UCSD-AML1 (cell line): ENCODE measurements at regions not wholly inside any gene's neighbourhood (a gene's known extent, or its start where the extent isn't known, plus 50 kb on each side); places are given as distances from the start of the nearest gene placed in this dataset.

Experiments
- DNase-seq: peaks from one replicate; lab custom pipeline; 2025; ENCODE audit not compliant: unreplicated experiment; lab: John Stamatoyannopoulos, UW

DNA sequence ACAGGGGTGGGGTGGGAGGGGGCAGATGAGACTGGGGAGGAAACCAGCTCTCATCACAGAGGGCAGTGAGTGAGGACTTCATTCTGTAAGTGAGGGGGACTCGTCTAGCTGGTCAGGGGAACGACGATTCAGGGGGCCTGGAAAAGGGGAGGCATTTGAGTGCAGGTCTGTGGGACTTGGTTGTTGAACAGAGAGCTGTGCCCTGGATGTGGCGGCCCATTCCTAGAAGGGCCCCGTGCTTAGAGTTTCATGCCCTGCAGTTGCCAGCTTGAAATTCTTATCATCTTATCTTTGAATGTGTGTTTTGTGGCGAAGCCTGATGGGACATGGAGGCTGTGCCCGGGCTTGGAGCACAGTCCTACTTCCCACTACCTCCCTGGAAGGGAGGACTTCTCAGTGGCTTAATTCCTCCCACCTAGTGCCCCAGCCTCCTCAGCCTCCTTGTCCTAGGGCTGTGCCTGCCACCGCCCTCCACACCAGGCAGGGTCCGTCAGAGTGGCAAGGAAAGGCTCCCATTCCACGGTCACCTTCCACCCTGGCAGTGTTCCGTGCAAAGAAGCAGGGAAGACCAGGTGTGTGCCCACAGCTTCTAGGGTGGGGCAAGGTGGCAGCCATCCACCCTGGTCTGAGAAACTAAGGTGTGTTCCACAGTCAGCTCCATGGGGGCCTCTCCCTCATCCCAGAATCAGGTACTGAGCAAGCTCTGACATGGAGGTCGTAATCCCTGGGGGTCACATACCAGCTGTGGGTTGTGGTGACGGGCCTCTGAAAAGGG is 59.7 kb upstream of the LMO1 start:
- no peak for DNase-seq

DNA sequence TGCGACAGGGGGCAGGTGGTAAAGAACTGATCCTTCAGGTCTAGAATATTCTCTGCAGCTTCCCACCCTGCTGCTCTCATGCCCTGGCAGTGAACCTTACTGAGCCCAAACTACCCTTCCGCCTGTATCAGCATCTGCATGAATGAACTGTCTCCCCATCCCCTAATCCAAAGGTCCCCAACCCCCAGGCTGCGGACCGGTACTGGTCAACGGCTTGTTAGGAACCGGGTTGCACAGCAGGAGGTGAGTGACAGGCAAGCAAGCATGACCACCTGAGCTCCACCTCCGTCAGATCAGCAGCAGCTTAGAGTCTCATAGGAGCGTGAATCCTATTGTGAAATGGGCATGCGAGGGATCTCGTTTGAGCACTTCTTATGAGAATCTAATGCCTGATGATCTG is 58.2 kb upstream of the LMO1 start:
- DNase-seq, result no peak

- no peak for DNase-seq
Measured at GRCh38 chr11:8320076-8320475, 56.4 kb upstream of the LMO1 start.

DNA sequence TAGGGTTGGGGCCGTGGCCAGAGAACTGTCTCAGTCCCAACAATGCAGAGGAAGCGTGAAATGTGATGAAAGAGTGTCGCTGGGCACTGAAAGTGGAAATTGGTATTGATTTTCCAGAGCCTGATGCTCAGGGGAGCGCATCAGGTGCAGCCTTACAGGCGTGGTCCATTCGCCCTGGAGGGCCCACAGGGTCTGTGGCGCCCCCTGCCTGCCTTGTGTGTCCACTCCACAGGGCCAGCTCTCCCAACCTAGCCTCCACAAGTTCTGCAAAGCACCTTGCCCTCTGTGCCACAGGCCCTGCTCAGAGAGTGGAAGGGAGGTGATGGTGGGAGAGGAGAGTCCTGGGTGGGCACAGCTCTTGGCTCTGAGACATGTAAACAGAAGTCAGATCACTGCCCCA is 54.9 kb upstream of the LMO1 start:
- DNase-seq, result no peak

DNA sequence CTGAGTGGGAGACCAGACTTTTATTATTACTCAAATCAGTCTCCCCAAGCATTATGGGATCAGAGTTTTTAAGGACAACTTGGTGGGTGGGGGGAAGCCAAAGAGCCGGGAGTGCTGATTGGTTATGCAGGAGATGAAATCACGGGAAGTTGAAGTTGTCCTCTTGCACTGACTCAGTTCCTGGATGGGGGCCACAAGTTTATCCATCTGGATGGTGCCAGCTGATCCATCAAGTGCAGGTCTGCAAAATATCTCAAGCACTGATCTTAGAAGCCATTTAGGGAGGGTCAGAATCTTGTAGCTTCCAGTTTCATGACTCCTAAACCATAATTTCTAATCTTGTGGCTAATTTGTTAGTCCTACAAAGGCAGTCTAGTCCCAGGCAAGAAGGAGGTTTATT is 53.5 kb upstream of the LMO1 start:
- DNase-seq, result no peak

DNA sequence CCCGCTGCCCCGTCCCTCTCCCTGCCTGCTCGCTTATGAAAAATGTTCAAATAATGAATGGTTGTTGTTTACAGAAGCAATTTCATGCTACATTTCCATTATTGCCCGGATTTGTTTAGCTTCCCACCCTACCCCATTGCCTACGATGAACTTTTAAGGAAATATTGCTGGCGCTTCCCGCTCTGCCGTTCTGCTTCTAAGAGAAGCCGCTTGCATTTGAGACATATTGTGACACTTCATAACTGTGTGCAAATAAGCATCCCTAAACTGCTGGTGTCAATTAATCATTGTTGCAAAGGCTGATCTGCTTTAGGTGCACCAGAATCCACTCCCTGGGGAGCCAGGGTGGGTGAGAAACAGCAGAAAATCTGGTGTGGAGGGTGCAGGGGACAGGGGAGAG is 52.3 kb upstream of the LMO1 start:
- no peak for DNase-seq

DNA sequence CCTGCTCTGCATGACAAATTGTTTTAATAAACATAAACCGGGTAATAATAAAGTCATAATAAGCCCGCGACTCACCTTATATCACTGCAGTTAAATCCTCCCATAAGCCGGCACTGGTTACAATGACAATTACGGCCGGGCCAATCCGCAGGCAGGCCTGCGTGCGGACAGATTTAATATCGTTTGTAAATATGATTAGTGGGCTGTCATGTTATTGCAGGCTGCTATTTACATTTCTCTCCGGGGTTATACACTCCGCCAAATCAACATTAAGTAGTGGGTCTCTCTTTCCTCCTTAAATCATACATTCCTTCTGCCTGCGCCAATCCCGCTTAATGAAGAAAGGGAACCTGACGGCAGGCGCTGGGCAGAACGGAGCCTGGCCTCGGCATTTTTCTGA is 51.8 kb upstream of the LMO1 start:
- no peak for DNase-seq

DNA sequence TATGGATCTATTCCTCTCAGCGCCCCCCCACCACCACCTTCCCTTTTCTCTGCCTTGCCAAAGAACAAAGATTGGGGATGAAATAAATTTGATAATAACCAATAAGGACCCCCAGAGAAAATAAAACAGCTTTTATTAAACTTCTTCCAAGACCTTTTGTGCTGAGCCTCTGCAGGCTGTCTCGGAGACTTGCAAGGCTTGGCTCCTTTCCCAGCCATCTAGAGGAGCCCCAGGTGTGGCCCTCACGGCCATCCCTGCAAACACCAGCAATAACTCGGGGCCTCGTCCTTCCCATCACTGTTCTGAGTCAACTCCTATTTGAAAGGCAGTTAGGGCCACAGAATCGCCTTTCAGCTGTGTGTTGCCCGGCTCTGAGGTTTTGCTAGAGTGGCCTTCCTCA is 51.2 kb upstream of the LMO1 start:
- no peak for DNase-seq

DNA sequence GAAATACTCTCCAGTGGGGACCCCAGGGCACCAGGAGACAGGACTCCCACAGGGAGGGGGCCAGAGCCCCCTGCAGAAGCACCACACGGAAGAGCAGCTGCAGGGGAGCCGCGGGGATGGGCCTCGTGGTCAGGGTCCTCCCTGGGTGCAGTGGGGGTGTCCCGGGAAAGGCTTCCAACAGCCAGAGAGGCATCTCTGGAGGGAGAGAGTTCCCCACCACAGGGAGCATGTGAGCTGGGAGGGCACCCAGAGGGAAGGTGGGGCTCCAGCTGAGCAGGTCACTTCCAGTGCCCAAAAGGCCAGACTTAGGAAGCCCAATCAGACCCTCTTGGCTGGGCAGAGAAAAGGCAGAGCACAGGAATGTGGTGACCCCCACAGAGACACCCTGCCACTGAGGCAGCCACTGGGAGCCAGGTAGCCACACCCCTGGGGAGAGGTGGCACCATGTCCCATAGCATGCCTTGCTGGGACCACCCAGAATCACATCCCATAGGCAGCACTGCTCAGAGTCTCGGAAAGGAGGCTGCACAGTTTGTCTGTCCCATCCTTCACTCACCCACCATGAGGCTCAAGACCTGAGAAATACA is 49.9 kb upstream of the LMO1 start:
- DNase-seq, result no peak
